ENCODE measurements at regions not wholly inside any gene's neighbourhood (a gene's known extent, or its start where the extent isn't known, plus 50 kb on each side); places are given as distances from the start of the nearest gene placed in this dataset.

DNA sequence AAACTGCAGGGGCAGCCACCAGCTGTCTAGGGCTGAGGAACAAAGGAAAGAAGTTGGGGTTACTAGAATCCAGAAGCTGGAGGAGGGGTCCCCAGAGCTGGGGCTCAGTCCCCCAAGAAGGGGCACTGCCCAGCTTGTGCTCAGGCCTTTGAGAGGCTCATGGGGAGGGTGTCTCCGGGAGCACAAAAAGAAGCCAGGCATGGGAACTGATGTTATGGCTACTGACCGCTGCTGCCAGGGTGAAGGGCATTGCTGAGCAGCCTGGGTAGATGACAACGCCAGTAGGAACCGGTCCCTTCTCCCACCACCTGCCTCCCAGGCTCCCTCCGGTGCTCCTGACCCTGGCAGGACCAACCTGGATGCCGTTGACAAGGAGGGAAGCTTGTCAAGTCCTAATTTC is 762.5 kb upstream of the TPTE start:
- TF ChIP-seq EGR1 (IDR thresholded peaks at IDR 0.05), result no peak
- TF ChIP-seq, protein P1, sequence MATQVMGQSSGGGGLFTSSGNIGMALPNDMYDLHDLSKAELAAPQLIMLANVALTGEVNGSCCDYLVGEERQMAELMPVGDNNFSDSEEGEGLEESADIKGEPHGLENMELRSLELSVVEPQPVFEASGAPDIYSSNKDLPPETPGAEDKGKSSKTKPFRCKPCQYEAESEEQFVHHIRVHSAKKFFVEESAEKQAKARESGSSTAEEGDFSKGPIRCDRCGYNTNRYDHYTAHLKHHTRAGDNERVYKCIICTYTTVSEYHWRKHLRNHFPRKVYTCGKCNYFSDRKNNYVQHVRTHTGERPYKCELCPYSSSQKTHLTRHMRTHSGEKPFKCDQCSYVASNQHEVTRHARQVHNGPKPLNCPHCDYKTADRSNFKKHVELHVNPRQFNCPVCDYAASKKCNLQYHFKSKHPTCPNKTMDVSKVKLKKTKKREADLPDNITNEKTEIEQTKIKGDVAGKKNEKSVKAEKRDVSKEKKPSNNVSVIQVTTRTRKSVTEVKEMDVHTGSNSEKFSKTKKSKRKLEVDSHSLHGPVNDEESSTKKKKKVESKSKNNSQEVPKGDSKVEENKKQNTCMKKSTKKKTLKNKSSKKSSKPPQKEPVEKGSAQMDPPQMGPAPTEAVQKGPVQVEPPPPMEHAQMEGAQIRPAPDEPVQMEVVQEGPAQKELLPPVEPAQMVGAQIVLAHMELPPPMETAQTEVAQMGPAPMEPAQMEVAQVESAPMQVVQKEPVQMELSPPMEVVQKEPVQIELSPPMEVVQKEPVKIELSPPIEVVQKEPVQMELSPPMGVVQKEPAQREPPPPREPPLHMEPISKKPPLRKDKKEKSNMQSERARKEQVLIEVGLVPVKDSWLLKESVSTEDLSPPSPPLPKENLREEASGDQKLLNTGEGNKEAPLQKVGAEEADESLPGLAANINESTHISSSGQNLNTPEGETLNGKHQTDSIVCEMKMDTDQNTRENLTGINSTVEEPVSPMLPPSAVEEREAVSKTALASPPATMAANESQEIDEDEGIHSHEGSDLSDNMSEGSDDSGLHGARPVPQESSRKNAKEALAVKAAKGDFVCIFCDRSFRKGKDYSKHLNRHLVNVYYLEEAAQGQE (IDR thresholded peaks at IDR 0.05; ENCODE audit: low read depth), result no peak
- no peak for TF ChIP-seq EP300 (IDR thresholded peaks at IDR 0.05; ENCODE audit: borderline replicate concordance)
- TF ChIP-seq YY1 (IDR thresholded peaks at IDR 0.05; ENCODE audit: low read depth), result no peak
- no peak for TF ChIP-seq ZBTB7A (IDR thresholded peaks at IDR 0.05; ENCODE audit: low read depth)
- TF ChIP-seq, protein P2, sequence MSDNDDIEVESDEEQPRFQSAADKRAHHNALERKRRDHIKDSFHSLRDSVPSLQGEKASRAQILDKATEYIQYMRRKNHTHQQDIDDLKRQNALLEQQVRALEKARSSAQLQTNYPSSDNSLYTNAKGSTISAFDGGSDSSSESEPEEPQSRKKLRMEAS (IDR thresholded peaks at IDR 0.05), result no peak
- TF ChIP-seq RAD21 (IDR thresholded peaks at IDR 0.05; ENCODE audit: low read depth), result no peak
- TF ChIP-seq NFIC (IDR thresholded peaks at IDR 0.05), result no peak
- TF ChIP-seq CREB1 (IDR thresholded peaks at IDR 0.05; ENCODE audit: low read depth), result no peak
- TF ChIP-seq TAF1 (IDR thresholded peaks at IDR 0.05; ENCODE audit: low read depth), result no peak
- TF ChIP-seq, protein P3, sequence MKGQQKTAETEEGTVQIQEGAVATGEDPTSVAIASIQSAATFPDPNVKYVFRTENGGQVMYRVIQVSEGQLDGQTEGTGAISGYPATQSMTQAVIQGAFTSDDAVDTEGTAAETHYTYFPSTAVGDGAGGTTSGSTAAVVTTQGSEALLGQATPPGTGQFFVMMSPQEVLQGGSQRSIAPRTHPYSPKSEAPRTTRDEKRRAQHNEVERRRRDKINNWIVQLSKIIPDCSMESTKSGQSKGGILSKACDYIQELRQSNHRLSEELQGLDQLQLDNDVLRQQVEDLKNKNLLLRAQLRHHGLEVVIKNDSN (IDR thresholded peaks at IDR 0.05), result no peak
- TF ChIP-seq CEBPB (IDR thresholded peaks at IDR 0.05), result no peak
- TF ChIP-seq FOXM1 (IDR thresholded peaks at IDR 0.05; ENCODE audit: borderline replicate concordance, low read depth), result no peak
- no peak for TF ChIP-seq TCF12 (IDR thresholded peaks at IDR 0.05; ENCODE audit: low read depth)

DNA sequence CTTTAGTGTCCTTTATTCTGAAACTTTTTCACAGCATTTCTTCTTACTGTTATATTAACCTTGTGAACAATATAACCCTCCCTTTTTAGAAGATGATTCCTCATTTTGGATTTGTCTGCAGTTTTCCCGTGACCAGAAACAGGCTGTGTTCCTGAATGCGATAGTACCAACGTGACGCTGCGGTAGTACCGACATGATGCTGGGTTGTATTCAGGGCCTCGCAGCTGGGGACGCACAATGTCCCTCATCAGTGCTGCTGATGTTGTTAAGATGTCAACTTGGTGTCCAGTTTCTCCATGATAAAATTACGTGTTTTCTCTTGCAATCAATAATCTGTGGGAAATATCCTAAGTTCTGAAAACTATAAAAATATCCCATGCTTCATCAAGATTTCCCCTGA is 761.4 kb upstream of the TPTE start:
- TF ChIP-seq TAF1 (IDR thresholded peaks at IDR 0.05; ENCODE audit: low read depth), result no peak
- TF ChIP-seq, protein P1 (IDR thresholded peaks at IDR 0.05; ENCODE audit: low read depth), result no peak
- no peak for TF ChIP-seq CREB1 (IDR thresholded peaks at IDR 0.05; ENCODE audit: low read depth)
- no peak for TF ChIP-seq EGR1 (IDR thresholded peaks at IDR 0.05)
- no peak for TF ChIP-seq RAD21 (IDR thresholded peaks at IDR 0.05; ENCODE audit: low read depth)
- TF ChIP-seq ZBTB7A (IDR thresholded peaks at IDR 0.05; ENCODE audit: low read depth), result no peak
- TF ChIP-seq TEAD4 (IDR thresholded peaks at IDR 0.05), result no peak
- TF ChIP-seq EP300 (IDR thresholded peaks at IDR 0.05; ENCODE audit: borderline replicate concordance), result no peak
- no peak for TF ChIP-seq NFIC (IDR thresholded peaks at IDR 0.05)
- TF ChIP-seq, protein P3 (IDR thresholded peaks at IDR 0.05), result no peak
- no peak for TF ChIP-seq CEBPB (IDR thresholded peaks at IDR 0.05)
- no peak for TF ChIP-seq YY1 (IDR thresholded peaks at IDR 0.05; ENCODE audit: low read depth)

DNA sequence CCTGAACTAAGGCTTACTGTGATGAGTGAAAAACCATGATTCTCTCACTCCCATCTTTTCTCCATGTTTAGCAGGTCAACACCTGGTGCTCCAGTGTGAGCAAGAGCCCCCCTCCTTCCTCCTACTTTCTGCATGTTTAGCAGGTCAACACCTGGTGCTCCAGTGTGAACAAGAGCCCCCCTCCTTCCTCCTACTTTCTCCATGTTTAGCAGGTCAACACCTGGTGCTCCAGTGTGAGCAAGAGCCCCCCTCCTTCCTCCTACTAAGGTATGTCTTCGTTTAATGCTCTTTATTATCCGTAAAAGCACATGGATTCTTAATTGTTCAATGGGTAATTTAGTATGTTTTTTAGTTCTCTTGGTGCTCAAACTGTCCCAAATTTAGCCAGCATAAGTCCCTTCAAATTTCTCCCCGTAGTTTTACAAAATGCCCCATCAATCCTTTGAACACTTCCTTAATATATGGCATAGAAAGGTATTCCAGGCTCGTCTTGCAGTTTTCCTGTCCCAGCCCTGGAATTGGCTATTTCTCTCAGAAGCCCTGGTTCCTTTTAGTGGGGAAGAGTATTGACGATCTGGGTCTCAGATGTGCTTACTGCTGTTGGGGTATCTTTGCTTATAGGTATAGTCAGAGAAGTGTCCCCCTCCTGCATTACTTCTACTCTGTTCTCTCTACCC is 760.8 kb upstream of the TPTE start:
- TF ChIP-seq TCF12 (IDR thresholded peaks at IDR 0.05; ENCODE audit: low read depth) (no peak), NFIC (IDR thresholded peaks at IDR 0.05) (no peak)
- TF ChIP-seq, protein P1 (IDR thresholded peaks at IDR 0.05; ENCODE audit: low read depth), result no peak

DNA sequence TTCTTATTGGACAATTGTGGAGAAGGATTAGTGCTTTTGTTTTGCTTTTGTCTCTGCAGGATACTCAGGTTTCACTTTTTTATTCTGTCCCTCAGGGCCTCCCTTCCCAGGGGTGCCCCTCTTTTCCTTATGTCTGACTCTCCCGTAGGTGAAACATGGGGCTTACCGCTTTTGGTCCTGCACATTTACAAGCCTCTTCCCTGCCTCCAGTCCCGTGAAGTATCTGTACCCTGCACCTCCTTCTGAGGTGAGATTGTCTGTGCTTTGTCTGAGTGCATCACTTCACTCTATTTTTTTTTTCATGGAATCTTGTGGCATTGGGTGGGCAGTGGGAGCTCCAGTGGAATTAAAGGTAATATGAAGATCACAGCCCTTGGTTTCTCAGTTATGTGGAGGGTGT is 758.1 kb upstream of the TPTE start:
- no peak for TF ChIP-seq TCF12 (IDR thresholded peaks at IDR 0.05; ENCODE audit: low read depth)
- TF ChIP-seq RAD21 (IDR thresholded peaks at IDR 0.05; ENCODE audit: low read depth), result no peak

DNA sequence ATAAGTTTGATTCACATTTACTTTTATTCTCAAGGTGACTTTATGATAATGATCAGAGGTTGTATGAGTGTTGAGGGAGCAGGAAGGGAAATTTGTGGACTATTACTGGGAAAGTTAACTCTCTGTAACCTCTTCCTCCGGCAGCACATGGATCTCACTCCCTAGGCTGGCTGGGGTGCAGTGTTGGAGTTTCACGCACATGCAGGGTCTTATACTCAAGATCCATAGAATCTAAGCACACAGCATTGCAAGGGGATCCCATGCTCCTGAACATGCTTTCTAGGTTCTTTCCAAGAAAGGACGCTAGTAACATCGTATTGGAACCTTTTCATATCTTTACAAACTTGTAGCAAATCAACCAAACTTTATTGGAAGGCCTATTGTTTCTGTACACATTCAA is 757.6 kb upstream of the TPTE start:
- no peak for TF ChIP-seq EGR1 (IDR thresholded peaks at IDR 0.05)
- TF ChIP-seq, protein P1 (IDR thresholded peaks at IDR 0.05; ENCODE audit: low read depth), result no peak
- TF ChIP-seq RAD21 (IDR thresholded peaks at IDR 0.05; ENCODE audit: low read depth), result no peak
- TF ChIP-seq CEBPB (IDR thresholded peaks at IDR 0.05), result no peak
- TF ChIP-seq, protein P2 (IDR thresholded peaks at IDR 0.05), result no peak
- TF ChIP-seq ZBTB7A (IDR thresholded peaks at IDR 0.05; ENCODE audit: low read depth), result no peak
- TF ChIP-seq TEAD4 (IDR thresholded peaks at IDR 0.05), result no peak
- TF ChIP-seq, protein P3 (IDR thresholded peaks at IDR 0.05), result no peak
- TF ChIP-seq EP300 (IDR thresholded peaks at IDR 0.05; ENCODE audit: borderline replicate concordance), result no peak
- TF ChIP-seq TCF12 (IDR thresholded peaks at IDR 0.05; ENCODE audit: low read depth), result no peak
- TF ChIP-seq NFIC (IDR thresholded peaks at IDR 0.05), result no peak
- no peak for TF ChIP-seq YY1 (IDR thresholded peaks at IDR 0.05; ENCODE audit: low read depth)
- TF ChIP-seq CREB1 (IDR thresholded peaks at IDR 0.05; ENCODE audit: low read depth), result no peak
- no peak for TF ChIP-seq FOXM1 (IDR thresholded peaks at IDR 0.05; ENCODE audit: borderline replicate concordance, low read depth)
- TF ChIP-seq TAF1 (IDR thresholded peaks at IDR 0.05; ENCODE audit: low read depth), result no peak

Measured in Ishikawa (cell line).